ENCODE measurements at regions not wholly inside any gene's neighbourhood (a gene's known extent, or its start where the extent isn't known, plus 50 kb on each side); places are given as distances from the start of the nearest gene placed in this dataset.
"Not testable (repeated sequence)": the region's sequence is repeated elsewhere in the genome, so short reads cannot be mapped to it uniquely, and the experiment has no call there.

GRCh38 chr20:51955756-51956155 lies 153.4 kb upstream of the SALL4 start:
- no peak for DNase-seq

GRCh38 chr20:51953731-51954340 lies 151.5 kb upstream of the SALL4 start:
- DNase-seq, result no peak

- no peak for DNase-seq
Measured at GRCh38 chr20:51950926-51951325, 148.6 kb upstream of the SALL4 start.

GRCh38 chr20:51946586-51946985 lies 144.3 kb upstream of the SALL4 start:
- DNase-seq, result no peak

- no peak for DNase-seq
Measured at GRCh38 chr20:51945881-51946280, 143.6 kb upstream of the SALL4 start.

GRCh38 chr20:51945177-51945576 lies 142.9 kb upstream of the SALL4 start:
- no peak for DNase-seq

GRCh38 chr20:51943761-51944160 lies 141.4 kb upstream of the SALL4 start:
- no peak for DNase-seq

GRCh38 chr20:51943326-51943725 lies 141.0 kb upstream of the SALL4 start:
- not testable (repeated sequence) for DNase-seq

GRCh38 chr20:51941503-51941902 lies 139.2 kb upstream of the SALL4 start:
- no peak for DNase-seq

- no peak for DNase-seq
Measured at GRCh38 chr20:51939259-51939585, 136.9 kb upstream of the SALL4 start.

- no peak for DNase-seq
Measured at GRCh38 chr20:51938559-51939258, 136.4 kb upstream of the SALL4 start.

- DNase-seq, result no peak
Measured at GRCh38 chr20:51937779-51938178, 135.5 kb upstream of the SALL4 start.

GRCh38 chr20:51936377-51936776 lies 134.1 kb upstream of the SALL4 start:
- DNase-seq, result no peak

- DNase-seq, result no peak
Measured at GRCh38 chr20:51935003-51935358, 132.7 kb upstream of the SALL4 start.

- DNase-seq, result no peak
Measured at GRCh38 chr20:51934301-51935002, 132.1 kb upstream of the SALL4 start.

- DNase-seq, result no peak
Measured at GRCh38 chr20:51931371-51931781, 129.1 kb upstream of the SALL4 start.

GRCh38 chr20:51930775-51931174 lies 128.5 kb upstream of the SALL4 start:
- DNase-seq, result no peak

- DNase-seq, result no peak
Measured at GRCh38 chr20:51928931-51929330, 126.6 kb upstream of the SALL4 start.

- not testable (repeated sequence) for DNase-seq
Measured at GRCh38 chr20:51927970-51928369, 125.6 kb upstream of the SALL4 start.

GRCh38 chr20:51926670-51927305 lies 124.5 kb upstream of the SALL4 start:
- no peak for DNase-seq

- no peak for DNase-seq
Measured at GRCh38 chr20:51924509-51924908, 122.2 kb upstream of the SALL4 start.

- no peak for DNase-seq
Measured at GRCh38 chr20:51923633-51924032, 121.3 kb upstream of the SALL4 start.

GRCh38 chr20:51922812-51923211 lies 120.5 kb upstream of the SALL4 start:
- not testable (repeated sequence) for DNase-seq

GRCh38 chr20:51918561-51918960 lies 116.2 kb upstream of the SALL4 start:
- no peak for DNase-seq

All from DMS79 (cell line).